ENCODE measurements at regions not wholly inside any gene's neighbourhood (a gene's known extent, or its start where the extent isn't known, plus 50 kb on each side); places are given as distances from the start of the nearest gene placed in this dataset.

- Histone ChIP-seq H3K36me3 (replicated peaks in 1 of 2; ENCODE audit: control insufficient read depth in 1 of 2, insufficient read depth in 2 of 2, low read length in 1 of 2) (no peaks in the 10 kb centered on the region), H3K9ac (no peak overlapping the region), H2AFZ (ENCODE audit: low read depth) (no peak overlapping the region), H4K20me1 (ENCODE audit: insufficient read depth) (no peaks in the 10 kb centered on the region), H3K4me2 (no peak overlapping the region), H3K27ac (ENCODE audit: low read depth in 2 of 2, low read length in 1 of 2) (no peak overlapping the region), H3K9me2 (no peaks in the 10 kb centered on the region), H3K4me1 (ENCODE audit: control insufficient read depth in 1 of 2, insufficient read depth in 2 of 2, low read depth in 1 of 2, low read length in 1 of 2) (no peaks in the 10 kb centered on the region), H3K4me3 (ENCODE audit: low read depth in 2 of 2, low read length in 1 of 2) (no peak overlapping the region), H3K9me3 (no peaks in the 10 kb centered on the region), H3F3A (replicated peaks; ENCODE audit: insufficient read depth) (no peaks in the 10 kb centered on the region), H3K27me3 (ENCODE audit: insufficient read depth) (no peaks in the 10 kb centered on the region), H3K79me2 (ENCODE audit: insufficient read depth) (no peaks in the 10 kb centered on the region)
- CTCF ChIA-PET: interaction anchor here (0.5 kb wide), 1 partner anchor 1107 kb away, joined by 3 read pairs; no protein-coding TSS in a partner anchor
- TF ChIP-seq EZH2phosphoT487 (IDR thresholded peaks at IDR 0.05; ENCODE audit: borderline replicate concordance, low read depth) (no peak), NRF1 (IDR thresholded peaks at IDR 0.05; ENCODE audit: low read depth, low read length) (no peak), USF1 (IDR thresholded peaks at IDR 0.05; ENCODE audit: borderline replicate concordance, low read depth) (no peak), MAX (IDR thresholded peaks at IDR 0.05; ENCODE audit: low read depth) (no peak), TAF1 (IDR thresholded peaks at IDR 0.05; ENCODE audit: borderline replicate concordance, low read depth, low read length) (no peak), GATA2 (CRISPR knock-in tag; IDR thresholded peaks at IDR 0.05) (no peak), MXI1 (IDR thresholded peaks at IDR 0.05; ENCODE audit: low read depth, low read length) (no peak)
- POLR2A ChIA-PET: no interaction called here
- no peak for DNase-seq
- WGBS (ENCODE audit: low lambda C conversion rate): 47% methylated on average over 2 of the region's 2 CpGs
Observed at GRCh38 chr6:50457351-50457750, 256.0 kb upstream of the TFAP2D start.

- H3K36me3 ChIP-seq (replicated peaks in 1 of 2; ENCODE audit: control insufficient read depth in 1 of 2, insufficient read depth in 2 of 2, low read length in 1 of 2): no peaks in the 10 kb centered on the region
Observed at GRCh38 chr6:50461696-50462095, 251.6 kb upstream of the TFAP2D start.

More at GRCh38 chr6:50461696-50462095, 251.6 kb upstream of the TFAP2D start:
- no peak overlapping the region for H3K9ac ChIP-seq
- TF ChIP-seq USF1 (IDR thresholded peaks at IDR 0.05; ENCODE audit: borderline replicate concordance, low read depth): no peak
- TF ChIP-seq TEAD4 (IDR thresholded peaks at IDR 0.05; ENCODE audit: borderline replicate concordance, insufficient read depth): no peak
- no peak for TF ChIP-seq FOXM1 (IDR thresholded peaks at IDR 0.05; ENCODE audit: low read depth)
- TF ChIP-seq NFIC (IDR thresholded peaks at IDR 0.05; ENCODE audit: borderline replicate concordance): no peak
- TF ChIP-seq EZH2phosphoT487 (IDR thresholded peaks at IDR 0.05; ENCODE audit: borderline replicate concordance, low read depth): no peak
- no peak for TF ChIP-seq GATA2 (CRISPR knock-in tag; IDR thresholded peaks at IDR 0.05)
- no peak for TF ChIP-seq FOSL2 (IDR thresholded peaks at IDR 0.05; ENCODE audit: borderline replicate concordance, low read depth)
- TF ChIP-seq RCOR1 (IDR thresholded peaks at IDR 0.05; ENCODE audit: low read length): no peak
- no peaks in the 10 kb centered on the region for H3F3A ChIP-seq (replicated peaks; ENCODE audit: insufficient read depth)
- H4K20me1 ChIP-seq (ENCODE audit: insufficient read depth): no peaks in the 10 kb centered on the region
- no peaks in the 10 kb centered on the region for H3K27me3 ChIP-seq (ENCODE audit: insufficient read depth)
- H3K4me1 ChIP-seq (ENCODE audit: control insufficient read depth in 1 of 2, insufficient read depth in 2 of 2, low read depth in 1 of 2, low read length in 1 of 2): no peaks in the 10 kb centered on the region
- no peaks in the 10 kb centered on the region for H3K9me2 ChIP-seq
- WGBS (ENCODE audit: low lambda C conversion rate): 58% methylated on average over 2 of the region's 2 CpGs
- ChIA-PET POLR2A (no interaction called here), CTCF (no interaction called here)
- H2AFZ ChIP-seq (ENCODE audit: low read depth): no peak overlapping the region
- no peaks in the 10 kb centered on the region for H3K9me3 ChIP-seq
- no peak overlapping the region for H3K4me3 ChIP-seq (ENCODE audit: low read depth in 2 of 2, low read length in 1 of 2)
- H3K79me2 ChIP-seq (ENCODE audit: insufficient read depth): no peaks in the 10 kb centered on the region
- DNase-seq: no peak
- H3K4me2 ChIP-seq: no peak overlapping the region
- no peak overlapping the region for H3K27ac ChIP-seq (ENCODE audit: low read depth in 2 of 2, low read length in 1 of 2)
